ENCODE measurements at regions not wholly inside any gene's neighbourhood (a gene's known extent, or its start where the extent isn't known, plus 50 kb on each side); places are given as distances from the start of the nearest gene placed in this dataset.

GRCh38 chr11:33564856-33565453 lies 135.7 kb downstream of the C11orf91 start:
- no peaks in the 10 kb centered on the region for H3K36me3 ChIP-seq (ENCODE audit: low read depth, low read length)
- no peaks in the 10 kb centered on the region for H3K9me2 ChIP-seq (replicated peaks; ENCODE audit: low read length)
- no peaks in the 10 kb centered on the region for H3K79me2 ChIP-seq (ENCODE audit: low read length)
- H4K20me1 ChIP-seq (ENCODE audit: low read length) = no peaks in the 10 kb centered on the region
- intact Hi-C loops (cut with micrococcal nuclease) = no loop called here
- no peaks in the 10 kb centered on the region for H3K4me1 ChIP-seq (ENCODE audit: insufficient read depth, low read length)
- H3K9ac ChIP-seq (ENCODE audit: low read length) = no peak overlapping the region
- no peak for ATAC-seq
- BruUV-seq (replicated peaks) = no TSS peak
- no peaks in the 10 kb centered on the region for H3K9me3 ChIP-seq (ENCODE audit: low read length)
- H2AFZ ChIP-seq (ENCODE audit: low read length) = no peak overlapping the region
- CTCF ChIA-PET = no interaction called here
- POLR2A ChIA-PET (ENCODE audit: unreplicated experiment) = no interaction called here
- no peak overlapping the region for H3K4me3 ChIP-seq (ENCODE audit: low read length)
- no peak overlapping the region for H3K4me2 ChIP-seq (ENCODE audit: low read length)
- H3K27ac ChIP-seq (ENCODE audit: low read length) = no peak overlapping the region
- H3F3A ChIP-seq (ENCODE audit: low read length, unreplicated experiment) = no peaks in the 10 kb centered on the region
- no peak for DNase-seq
- TF ChIP-seq CTCF (conservative IDR thresholded peaks at IDR 0.05; ENCODE audit: low read depth, low read length) (no peak), EZH2phosphoT487 (IDR thresholded peaks at IDR 0.05; ENCODE audit: borderline replicate concordance, low read length) (no peak), EZH2 (IDR thresholded peaks at IDR 0.05; ENCODE audit: low read length, unreplicated experiment) (no peak)
- H3K27me3 ChIP-seq (ENCODE audit: low read length) = no peaks in the 10 kb centered on the region

DNA sequence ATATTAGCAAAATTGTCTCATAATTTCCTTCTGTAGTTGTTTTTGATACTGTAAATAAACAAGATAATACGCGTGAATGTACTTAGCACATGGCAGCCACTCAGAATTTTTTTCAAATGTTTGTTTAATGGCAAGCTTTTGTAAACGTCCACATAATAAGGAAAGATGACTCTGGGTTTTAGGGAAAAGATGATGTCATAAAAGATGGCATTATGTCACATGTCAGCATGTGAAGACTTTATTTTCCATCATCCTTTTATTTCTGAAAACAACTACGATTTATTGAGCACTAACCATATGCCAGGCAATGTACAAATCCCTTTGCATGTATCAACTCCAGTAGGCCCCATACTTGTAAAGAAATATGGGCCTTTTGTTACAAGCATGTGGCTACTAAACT lies 139.9 kb downstream of the C11orf91 start:
- H3K79me2 ChIP-seq (ENCODE audit: low read length) = no peaks in the 10 kb centered on the region

More for the DNA sequence above, 139.9 kb downstream of the C11orf91 start:
- Histone ChIP-seq H3K27ac (ENCODE audit: low read length) (no peak overlapping the region), H3K27me3 (ENCODE audit: low read length) (no peaks in the 10 kb centered on the region), H3K4me2 (ENCODE audit: low read length) (no peak overlapping the region), H3K9me3 (ENCODE audit: low read length) (no peaks in the 10 kb centered on the region), H3K4me3 (ENCODE audit: low read length) (no peak overlapping the region), H3K36me3 (ENCODE audit: low read depth, low read length) (no peaks in the 10 kb centered on the region), H3K9ac (ENCODE audit: low read length) (no peak overlapping the region), H3K9me2 (replicated peaks; ENCODE audit: low read length) (no peaks in the 10 kb centered on the region), H4K20me1 (ENCODE audit: low read length) (no peaks in the 10 kb centered on the region), H3K4me1 (ENCODE audit: insufficient read depth, low read length) (peaks cover 17% of the 10 kb centered on the region), H3F3A (ENCODE audit: low read length, unreplicated experiment) (no peaks in the 10 kb centered on the region), H2AFZ (ENCODE audit: low read length) (no peak overlapping the region)
- no peak for DNase-seq
- POLR2A ChIA-PET (ENCODE audit: unreplicated experiment) = no interaction called here
- BruUV-seq (replicated peaks) = no TSS peak
- ATAC-seq = no peak
- TF ChIP-seq EZH2 (IDR thresholded peaks at IDR 0.05; ENCODE audit: low read length, unreplicated experiment) (no peak), CTCF (conservative IDR thresholded peaks at IDR 0.05; ENCODE audit: low read depth, low read length) (no peak), EZH2phosphoT487 (IDR thresholded peaks at IDR 0.05; ENCODE audit: borderline replicate concordance, low read length) (no peak)
- intact Hi-C loops (cut with micrococcal nuclease) = no loop called here
- CTCF ChIA-PET = no interaction called here

Data from PC-3 (cell line).